A549 (cell line): ENCODE measurements at regions not wholly inside any gene's neighbourhood (a gene's known extent, or its start where the extent isn't known, plus 50 kb on each side); places are given as distances from the start of the nearest gene placed in this dataset.

Experiments
- POLR2A ChIP-seq: IDR thresholded peaks from 2 replicates; pipeline ENCODE4 v1.6.1; 2012; ENCODE audit warnings: mild to moderate bottlenecking, low read length
- TF ChIP-seq, protein P1 (sequence below): fragments of >200 bp; sonication (Bioruptor Twin); formaldehyde crosslinking; IDR thresholded peaks from 3 replicates; pipeline ENCODE4 v1.5.1; 2016

DNA sequence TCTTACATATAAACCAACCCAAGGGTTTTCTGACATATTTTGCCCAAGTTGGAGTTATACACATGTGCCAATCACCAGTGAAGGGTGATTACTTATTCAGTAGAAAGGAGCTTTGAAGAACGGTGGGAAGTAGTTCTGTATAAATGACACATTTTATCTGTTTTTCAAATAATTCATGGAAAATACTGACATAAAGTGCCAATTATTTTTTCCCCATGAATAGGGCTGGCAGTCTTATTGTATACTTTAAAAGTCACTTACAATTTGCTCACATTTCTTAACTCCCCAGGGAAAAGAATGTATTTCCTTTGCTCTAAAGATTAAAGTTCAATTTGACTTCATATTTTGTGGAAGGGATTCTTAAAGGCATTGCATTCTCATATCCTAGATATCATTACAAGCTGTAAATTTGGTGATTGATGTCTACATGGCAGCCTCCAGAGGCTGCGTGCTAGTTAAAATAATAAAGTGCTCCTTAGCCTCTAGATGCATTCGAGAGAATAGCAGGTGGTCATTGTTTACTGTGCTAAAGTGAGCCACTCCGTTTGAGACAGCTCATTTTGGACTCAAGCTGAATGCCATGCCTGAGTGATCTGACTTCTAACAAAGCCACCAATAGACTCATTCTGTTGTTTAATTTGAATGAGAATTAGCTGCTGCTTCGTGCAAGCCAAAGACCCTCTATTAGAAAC, 148.8 kb upstream of the NRP1 start:
- TF ChIP-seq, protein P1, sequence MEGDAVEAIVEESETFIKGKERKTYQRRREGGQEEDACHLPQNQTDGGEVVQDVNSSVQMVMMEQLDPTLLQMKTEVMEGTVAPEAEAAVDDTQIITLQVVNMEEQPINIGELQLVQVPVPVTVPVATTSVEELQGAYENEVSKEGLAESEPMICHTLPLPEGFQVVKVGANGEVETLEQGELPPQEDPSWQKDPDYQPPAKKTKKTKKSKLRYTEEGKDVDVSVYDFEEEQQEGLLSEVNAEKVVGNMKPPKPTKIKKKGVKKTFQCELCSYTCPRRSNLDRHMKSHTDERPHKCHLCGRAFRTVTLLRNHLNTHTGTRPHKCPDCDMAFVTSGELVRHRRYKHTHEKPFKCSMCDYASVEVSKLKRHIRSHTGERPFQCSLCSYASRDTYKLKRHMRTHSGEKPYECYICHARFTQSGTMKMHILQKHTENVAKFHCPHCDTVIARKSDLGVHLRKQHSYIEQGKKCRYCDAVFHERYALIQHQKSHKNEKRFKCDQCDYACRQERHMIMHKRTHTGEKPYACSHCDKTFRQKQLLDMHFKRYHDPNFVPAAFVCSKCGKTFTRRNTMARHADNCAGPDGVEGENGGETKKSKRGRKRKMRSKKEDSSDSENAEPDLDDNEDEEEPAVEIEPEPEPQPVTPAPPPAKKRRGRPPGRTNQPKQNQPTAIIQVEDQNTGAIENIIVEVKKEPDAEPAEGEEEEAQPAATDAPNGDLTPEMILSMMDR = no peak
- TF ChIP-seq POLR2A = no peak
